Rectal smooth muscle tissue (tissue), 1 donor: ENCODE measurements at regions not wholly inside any gene's neighbourhood (a gene's known extent, or its start where the extent isn't known, plus 50 kb on each side); places are given as distances from the start of the nearest gene placed in this dataset.

Source experiments
- H3K27ac ChIP-seq: one replicate; pipeline ENCODE4 v1.7.0; 2013; ENCODE audit warnings: low read depth, low read length, inconsistent platforms
- H3K27me3 ChIP-seq: one replicate; pipeline ENCODE4 v1.7.0; 2013; ENCODE audit warnings: low read length; ENCODE audit not compliant: control insufficient read depth, insufficient read depth
- H3K36me3 ChIP-seq: one replicate; pipeline ENCODE4 v1.7.0; 2013; ENCODE audit warnings: low read length; ENCODE audit not compliant: control insufficient read depth, insufficient read depth
- H3K4me1 ChIP-seq: one replicate; pipeline ENCODE4 v1.7.0; 2013; ENCODE audit warnings: low read length; ENCODE audit not compliant: control insufficient read depth, insufficient read depth
- H3K4me3 ChIP-seq: one replicate; pipeline ENCODE4 v1.7.0; 2013; ENCODE audit warnings: low read length
- H3K9ac ChIP-seq: one replicate; pipeline ENCODE4 v1.7.0; 2013; ENCODE audit warnings: low read length

DNA sequence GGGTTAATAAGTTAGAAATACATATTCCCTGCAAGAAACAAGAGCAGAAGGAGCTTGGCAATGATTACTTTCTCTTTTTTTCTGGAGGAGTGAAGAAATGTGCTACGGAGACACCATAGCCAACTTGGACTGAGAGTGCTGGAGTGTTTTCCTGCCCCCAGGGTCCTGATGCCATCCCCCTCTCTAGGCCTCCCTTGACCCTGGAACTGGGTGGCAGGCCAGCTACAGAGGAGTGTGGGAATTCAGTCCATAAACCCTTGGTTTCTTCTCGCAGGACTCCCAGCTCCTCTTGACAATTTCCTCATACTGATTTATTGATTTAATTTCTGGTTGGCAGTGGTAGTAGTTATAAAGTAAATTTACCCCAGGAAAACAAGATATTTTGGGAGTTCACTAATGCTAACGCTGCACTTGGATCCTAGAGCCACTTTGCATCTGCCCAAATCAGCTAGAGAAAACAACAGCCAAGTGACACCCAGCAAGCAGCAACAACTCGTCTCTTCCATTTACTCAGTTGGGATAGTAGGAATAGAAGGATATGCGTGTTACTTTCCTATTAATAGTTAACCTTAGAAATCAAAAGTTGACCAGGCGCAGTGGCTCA lies 76.4 kb upstream of the CELF2 start:
- no peak overlapping the region for H3K4me3 ChIP-seq
- H3K9ac ChIP-seq = no peak overlapping the region
- H3K36me3 ChIP-seq = no peaks in the 10 kb centered on the region
- H3K4me1 ChIP-seq = no peaks in the 10 kb centered on the region
- no peaks in the 10 kb centered on the region for H3K27me3 ChIP-seq
- H3K27ac ChIP-seq = no peak overlapping the region

DNA sequence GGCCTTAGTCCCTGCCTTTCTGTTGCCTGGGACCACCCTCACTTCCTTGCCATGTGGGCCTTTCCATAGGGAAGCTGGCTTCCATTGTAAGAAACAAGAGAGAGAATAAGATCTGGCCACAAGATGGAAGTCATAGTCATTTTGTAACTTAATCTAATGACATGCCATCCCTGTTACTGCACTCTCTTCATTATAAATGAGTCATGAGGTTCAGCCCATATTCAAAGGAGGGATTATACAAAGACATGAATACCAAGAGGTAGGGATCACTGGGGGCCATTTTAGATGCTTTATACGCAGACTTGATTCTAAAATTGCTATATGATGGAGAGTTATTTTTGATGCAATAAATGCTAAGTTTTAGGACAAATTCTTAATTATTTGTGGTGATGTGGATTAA lies 75.2 kb upstream of the CELF2 start:
- Histone ChIP-seq H3K27ac (no peak overlapping the region), H3K4me3 (no peak overlapping the region), H3K9ac (no peak overlapping the region), H3K27me3 (no peaks in the 10 kb centered on the region), H3K36me3 (no peaks in the 10 kb centered on the region), H3K4me1 (no peaks in the 10 kb centered on the region)

DNA sequence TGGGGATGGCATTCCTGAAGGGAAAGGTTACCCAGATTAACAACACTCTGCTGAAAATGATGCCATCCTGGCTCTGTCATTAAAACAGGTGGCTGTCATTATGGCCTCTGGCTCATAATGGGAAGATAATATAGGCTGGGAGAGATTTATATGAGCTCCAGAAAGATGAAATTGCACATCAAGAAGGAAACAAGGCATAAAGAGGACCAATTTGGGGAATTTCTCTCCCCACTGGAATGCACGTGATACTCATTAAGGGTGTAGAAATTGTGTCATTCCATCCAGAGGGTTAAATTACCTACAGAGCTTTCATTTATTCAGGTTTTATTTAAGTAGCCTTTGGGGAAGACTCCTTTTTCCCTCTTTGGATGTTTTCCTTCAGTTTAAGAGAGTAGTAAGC lies 71.6 kb upstream of the CELF2 start:
- Histone ChIP-seq H3K27me3 (no peaks in the 10 kb centered on the region), H3K36me3 (no peaks in the 10 kb centered on the region)

DNA sequence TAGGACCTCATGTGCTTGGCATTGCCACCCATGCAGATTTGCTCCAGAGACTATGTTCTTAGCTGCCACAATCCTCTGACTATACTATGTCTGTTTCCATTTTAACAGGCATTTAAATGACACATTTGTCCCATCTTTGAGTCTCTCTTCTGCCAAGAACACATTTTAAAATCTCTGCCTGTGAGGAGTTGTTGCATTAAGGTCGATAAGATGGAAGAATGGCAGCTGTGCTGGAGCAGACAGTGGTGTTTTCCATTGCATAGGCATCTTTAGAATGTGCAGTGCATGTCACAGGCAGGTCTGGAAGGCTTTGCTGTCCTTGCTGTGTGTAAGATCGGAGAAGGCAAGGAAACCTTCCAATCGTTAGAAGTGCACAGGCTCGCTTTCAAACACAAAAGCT lies 70.9 kb upstream of the CELF2 start:
- H3K36me3 ChIP-seq = no peaks in the 10 kb centered on the region
- H3K27me3 ChIP-seq = no peaks in the 10 kb centered on the region
- H3K4me1 ChIP-seq = no peaks in the 10 kb centered on the region
- no peak overlapping the region for H3K4me3 ChIP-seq
- H3K9ac ChIP-seq = no peak overlapping the region
- H3K27ac ChIP-seq = no peak overlapping the region

More for the DNA sequence above, 71.6 kb upstream of the CELF2 start:
- Histone ChIP-seq H3K9ac (no peak overlapping the region), H3K4me1 (no peaks in the 10 kb centered on the region), H3K27ac (no peak overlapping the region), H3K4me3 (no peak overlapping the region)

DNA sequence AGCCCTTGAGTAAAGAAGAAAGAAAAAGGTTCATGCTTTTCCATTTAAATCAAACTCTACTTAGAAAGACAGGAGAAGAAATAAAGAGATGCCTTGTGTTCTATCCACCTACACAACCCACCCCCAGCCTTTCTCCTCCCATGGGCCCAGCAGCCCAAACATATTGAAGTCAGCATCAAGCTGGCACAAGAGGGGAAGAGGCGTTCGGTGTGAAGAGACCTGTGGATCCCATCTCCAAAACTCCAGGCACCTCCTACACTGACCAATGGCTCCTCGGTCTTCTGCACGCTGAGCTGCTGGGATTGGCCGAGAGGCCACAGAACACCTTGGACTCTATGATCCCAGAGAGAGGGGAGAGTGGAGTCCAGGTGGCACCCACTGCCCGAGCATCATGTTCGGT lies 66.0 kb upstream of the CELF2 start:
- Histone ChIP-seq H3K36me3 (no peaks in the 10 kb centered on the region), H3K27ac (no peak overlapping the region), H3K9ac (no peak overlapping the region), H3K27me3 (no peaks in the 10 kb centered on the region), H3K4me1 (no peaks in the 10 kb centered on the region), H3K4me3 (no peak overlapping the region)

DNA sequence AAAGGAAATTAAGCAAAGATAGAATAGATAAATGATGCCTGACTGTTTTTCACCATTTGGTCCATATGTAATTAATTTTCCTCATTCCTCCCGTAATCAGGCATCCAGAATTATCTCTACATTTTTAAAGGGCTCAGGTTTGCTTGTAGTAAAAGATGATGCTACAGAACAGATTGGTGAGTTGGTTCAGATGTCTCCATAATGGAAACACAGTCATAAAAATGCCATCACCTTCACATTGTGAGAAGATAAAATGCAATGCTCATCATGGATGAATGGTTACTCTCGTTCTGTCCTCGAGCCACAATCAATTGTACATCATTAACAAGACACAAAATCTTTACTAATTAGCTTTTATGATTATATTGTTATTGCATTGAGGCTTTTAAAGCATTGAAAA lies 64.9 kb upstream of the CELF2 start:
- Histone ChIP-seq H3K4me1 (no peaks in the 10 kb centered on the region), H3K9ac (no peak overlapping the region), H3K27me3 (no peaks in the 10 kb centered on the region), H3K36me3 (no peaks in the 10 kb centered on the region), H3K27ac (no peak overlapping the region), H3K4me3 (no peak overlapping the region)

DNA sequence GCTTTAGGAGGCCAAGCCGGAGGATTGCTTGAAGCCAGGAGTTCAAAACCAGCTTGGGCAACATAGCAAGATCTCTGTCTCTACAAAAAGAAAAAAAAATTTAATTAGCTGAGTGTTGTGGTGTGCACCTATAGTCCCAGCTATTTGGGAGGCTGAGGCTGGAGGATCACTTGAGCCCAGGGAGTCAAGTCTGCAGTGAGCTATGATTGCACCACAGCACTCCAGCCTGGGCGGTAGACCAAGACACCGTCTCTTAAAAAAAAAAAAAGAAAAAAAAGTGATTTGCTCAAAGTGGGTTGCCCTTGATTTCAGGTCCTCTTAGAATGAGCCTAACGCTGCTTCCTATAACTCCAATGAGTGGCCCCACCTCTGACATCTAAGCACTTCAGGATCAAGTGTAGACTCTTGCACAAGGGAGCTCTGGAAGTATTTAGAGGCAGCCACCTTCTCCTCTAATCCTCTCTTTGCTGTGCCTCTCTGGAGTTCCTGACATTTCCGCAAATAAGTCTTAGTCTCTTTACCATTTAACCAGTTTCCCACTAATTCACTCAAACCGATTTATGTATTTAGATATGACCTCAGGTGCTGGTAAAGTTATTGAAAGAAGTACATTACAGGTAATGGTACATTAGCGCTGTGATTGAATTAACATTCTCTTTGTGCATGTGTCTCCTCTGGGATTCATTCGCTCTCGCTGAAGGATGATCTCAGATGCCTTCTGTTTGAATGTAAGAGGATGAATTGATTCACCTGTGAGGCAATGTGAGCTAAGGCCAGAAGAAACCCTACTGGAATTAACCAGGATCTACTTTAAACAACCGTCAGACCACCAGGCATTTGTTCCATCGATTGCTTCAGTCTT lies 60.8 kb upstream of the CELF2 start:
- H3K27me3 ChIP-seq = no peaks in the 10 kb centered on the region
- H3K4me1 ChIP-seq = no peaks in the 10 kb centered on the region
- no peak overlapping the region for H3K27ac ChIP-seq
- H3K9ac ChIP-seq = no peak overlapping the region
- H3K4me3 ChIP-seq = no peak overlapping the region
- H3K36me3 ChIP-seq = no peaks in the 10 kb centered on the region

DNA sequence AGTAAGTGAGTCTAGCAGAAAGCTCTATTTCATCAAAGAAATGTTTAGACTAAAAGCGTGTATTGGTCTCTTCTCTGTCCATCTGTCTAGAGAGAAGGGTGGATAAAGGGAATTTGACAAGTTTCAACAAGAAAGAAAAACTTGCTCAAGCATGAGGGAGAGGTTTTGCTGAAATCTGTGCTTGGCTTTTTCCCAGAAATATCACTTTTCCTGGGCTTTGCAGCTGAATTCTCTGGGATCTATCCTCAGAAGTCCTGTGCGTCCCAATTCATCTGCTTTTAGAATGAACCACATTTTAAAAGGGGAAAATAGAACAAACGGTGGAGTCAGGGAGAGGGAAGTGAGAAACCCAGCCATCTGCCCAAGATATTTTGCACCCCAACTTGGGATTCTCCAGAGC lies 59.6 kb upstream of the CELF2 start:
- Histone ChIP-seq H3K4me3 (no peak overlapping the region), H3K36me3 (no peaks in the 10 kb centered on the region), H3K4me1 (no peaks in the 10 kb centered on the region), H3K9ac (no peak overlapping the region), H3K27ac (no peak overlapping the region), H3K27me3 (no peaks in the 10 kb centered on the region)

- Histone ChIP-seq H3K36me3 (no peaks in the 10 kb centered on the region), H3K4me1 (no peaks in the 10 kb centered on the region), H3K4me3 (no peak overlapping the region), H3K27ac (no peak overlapping the region), H3K9ac (no peak overlapping the region), H3K27me3 (no peaks in the 10 kb centered on the region)
Measured at GRCh38 chr10:10959666-10960065, 58.0 kb upstream of the CELF2 start.

GRCh38 chr10:10960534-10960933 lies 57.1 kb upstream of the CELF2 start:
- no peak overlapping the region for H3K9ac ChIP-seq
- H3K4me3 ChIP-seq = no peak overlapping the region
- H3K27me3 ChIP-seq = no peaks in the 10 kb centered on the region
- no peaks in the 10 kb centered on the region for H3K4me1 ChIP-seq
- no peak overlapping the region for H3K27ac ChIP-seq
- no peaks in the 10 kb centered on the region for H3K36me3 ChIP-seq

- H3K9ac ChIP-seq = no peak overlapping the region
- no peaks in the 10 kb centered on the region for H3K4me1 ChIP-seq
- H3K27ac ChIP-seq = no peak overlapping the region
- H3K4me3 ChIP-seq = no peak overlapping the region
- H3K36me3 ChIP-seq = no peaks in the 10 kb centered on the region
- no peaks in the 10 kb centered on the region for H3K27me3 ChIP-seq
Measured at GRCh38 chr10:10961072-10961471, 56.6 kb upstream of the CELF2 start.

DNA sequence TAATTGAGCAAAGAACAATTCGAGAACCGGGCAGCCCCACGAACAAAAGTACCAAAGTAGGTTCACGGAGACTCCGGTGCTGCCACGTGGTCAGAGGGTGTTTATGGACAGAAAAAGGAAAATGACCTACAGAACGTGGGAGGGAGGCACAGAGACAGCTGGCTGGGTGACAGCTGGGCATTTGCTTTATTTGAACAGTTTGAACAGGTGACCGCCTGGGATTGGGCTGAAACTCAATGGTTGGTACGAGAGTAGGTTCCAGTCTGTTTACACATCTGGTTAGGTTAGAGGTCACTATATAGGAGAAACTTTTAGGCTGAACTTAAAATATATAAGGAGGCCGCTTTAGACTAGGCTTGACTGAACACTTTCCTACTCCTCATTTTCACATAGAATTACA lies 50.6 kb upstream of the CELF2 start:
- no peaks in the 10 kb centered on the region for H3K27me3 ChIP-seq
- H3K36me3 ChIP-seq = no peaks in the 10 kb centered on the region
- no peak overlapping the region for H3K4me3 ChIP-seq
- no peak overlapping the region for H3K9ac ChIP-seq
- H3K27ac ChIP-seq = no peak overlapping the region
- no peaks in the 10 kb centered on the region for H3K4me1 ChIP-seq
